Keratinocyte (primary cell): ENCODE measurements at regions not wholly inside any gene's neighbourhood (a gene's known extent, or its start where the extent isn't known, plus 50 kb on each side); places are given as distances from the start of the nearest gene placed in this dataset.
"Not testable (repeated sequence)": the region's sequence is repeated elsewhere in the genome, so short reads cannot be mapped to it uniquely, and the experiment has no call there.

ENCODE experiments used
- DNase-seq: peaks from one replicate; pipeline ENCODE4 v3.0.0-alpha.2; 2011; ENCODE audit warnings: low read depth, missing footprints, low spot score
- FAIRE-seq: peaks from 2 replicates; lab custom pipeline; 2011; peaks lifted over from hg19 to GRCh38; lab: Jason Lieb, UNC
- H2AFZ ChIP-seq: 2 replicates; pipeline ENCODE4 v1.6.0; 2012; ENCODE audit warnings: low read length, control low read depth, inconsistent platforms; ENCODE audit not compliant: control insufficient read depth
- H3K27ac ChIP-seq: 2 replicates; pipeline ENCODE4 v1.5.1; 2011; ENCODE audit warnings: low read length; ENCODE audit not compliant: control insufficient read depth, insufficient read depth
- H3K27me3 ChIP-seq: 3 replicates; pipeline ENCODE4 v1.6.0; 2011; ENCODE audit warnings: low read length; ENCODE audit not compliant: control insufficient read depth, insufficient read depth; ENCODE audit errors: extremely low read depth
- H3K36me3 ChIP-seq, 2 experiments: 2 replicates in 1 of 2; 3 replicates in 1 of 2; pipeline ENCODE4 v1.5.1; 2011; ENCODE audit warnings: low read length in 2 of 2, mild to moderate bottlenecking in 1 of 2; ENCODE audit not compliant: control insufficient read depth in 2 of 2, insufficient read depth in 2 of 2; ENCODE audit errors: extremely low read depth in 1 of 2
- H3K4me1 ChIP-seq: 3 replicates; pipeline ENCODE4 v1.5.1; 2011; ENCODE audit warnings: low read length; ENCODE audit not compliant: control insufficient read depth, insufficient read depth; ENCODE audit errors: extremely low read depth
- H3K4me2 ChIP-seq: 3 replicates; pipeline ENCODE4 v1.6.0; 2011; ENCODE audit warnings: low read depth, low read length; ENCODE audit not compliant: control insufficient read depth, insufficient read depth; ENCODE audit errors: extremely low read depth
- H3K4me3 ChIP-seq, 3 experiments: fragments of 200-600 bp in 1 of 3; sonication (generic) in 1 of 3; 2 replicates in 2 of 3; 3 replicates in 1 of 3; pipeline ENCODE4 v1.5.1; 2011 to 2016; ENCODE audit warnings: low read length in 3 of 3, mild to moderate bottlenecking in 3 of 3, control low read depth in 2 of 3, inconsistent platforms in 1 of 3, low read depth in 1 of 3, mixed read lengths in 1 of 3, mixed run types in 1 of 3, moderate library complexity in 1 of 3; ENCODE audit not compliant: control insufficient read depth in 2 of 3, insufficient read depth in 2 of 3; ENCODE audit errors: extremely low read depth in 1 of 3
- H3K79me2 ChIP-seq: 2 replicates; pipeline ENCODE4 v1.6.0; 2012; ENCODE audit warnings: low read length; ENCODE audit not compliant: control insufficient read depth, insufficient read depth
- H3K9ac ChIP-seq: 3 replicates; pipeline ENCODE4 v1.6.0; 2011; ENCODE audit warnings: low read length; ENCODE audit not compliant: control insufficient read depth, insufficient read depth; ENCODE audit errors: extremely low read depth
- H3K9me1 ChIP-seq: 3 replicates; pipeline ENCODE4 v1.6.0; 2011; ENCODE audit warnings: low read length; ENCODE audit not compliant: control insufficient read depth, insufficient read depth; ENCODE audit errors: extremely low read depth
- H3K9me3 ChIP-seq: 2 replicates; pipeline ENCODE4 v1.5.1; 2012; ENCODE audit warnings: low read depth, low read length; ENCODE audit not compliant: control insufficient read depth
- H4K20me1 ChIP-seq: 3 replicates; pipeline ENCODE4 v1.6.0; 2011; ENCODE audit warnings: low read length; ENCODE audit not compliant: control insufficient read depth, insufficient read depth; ENCODE audit errors: extremely low read depth
- CTCF ChIP-seq, 3 experiments: IDR thresholded peaks in 1 of 3; conservative IDR thresholded peaks in 1 of 3; optimal IDR thresholded peaks in 1 of 3; 2 replicates in 2 of 3; 3 replicates in 1 of 3; pipeline versions ENCODE3 to v1.5.1; 2011; ENCODE audit warnings: low read length in 3 of 3, mild to moderate bottlenecking in 3 of 3, moderate library complexity in 2 of 3, control low read depth in 1 of 3, inconsistent platforms in 1 of 3; ENCODE audit not compliant: insufficient read depth in 2 of 3; ENCODE audit errors: extremely low read depth in 1 of 3
- EZH2 ChIP-seq: IDR thresholded peaks from one replicate; pipeline ENCODE4 v1.6.1; 2012; ENCODE audit warnings: inconsistent platforms, mild to moderate bottlenecking, low read length, moderate library complexity
- dilution Hi-C: fragments of 300-500 bp; cut with MboI; formaldehyde crosslinking; loops from one replicate; pipeline ENCODE4 v1.7.0; 2020; ENCODE audit warnings: low sequenced_read_pairs; ENCODE audit not compliant: extremely low pct_ligation_motif_present

- dilution Hi-C loops = no loop called here
- Histone ChIP-seq H3K27me3 (peaks cover 15% of the 10 kb centered on the region), H3K4me3 (no peak overlapping the region), H3K9me1 (no peaks in the 10 kb centered on the region), H3K27ac (no peak overlapping the region), H3K4me2 (no peak overlapping the region), H2AFZ (no peak overlapping the region), H3K36me3 (no peaks in the 10 kb centered on the region), H3K9me3 (no peaks in the 10 kb centered on the region), H3K4me1 (no peaks in the 10 kb centered on the region), H3K9ac (no peak overlapping the region), H4K20me1 (no peaks in the 10 kb centered on the region), H3K79me2 (no peaks in the 10 kb centered on the region)
- TF ChIP-seq EZH2 (no peak), CTCF (optimal IDR thresholded peaks at IDR 0.05 in 1 of 3, IDR thresholded peaks at IDR 0.05 in 1 of 3, conservative IDR thresholded peaks at IDR 0.05 in 1 of 3; ENCODE audit: extremely low read depth in 1 of 3, insufficient read depth in 2 of 3, low read length in 3 of 3) (no peak)
- no peak for FAIRE-seq
- no peak for DNase-seq
Measured at GRCh38 chr20:48489656-48490055, 338.1 kb downstream of the PREX1 start.

DNA sequence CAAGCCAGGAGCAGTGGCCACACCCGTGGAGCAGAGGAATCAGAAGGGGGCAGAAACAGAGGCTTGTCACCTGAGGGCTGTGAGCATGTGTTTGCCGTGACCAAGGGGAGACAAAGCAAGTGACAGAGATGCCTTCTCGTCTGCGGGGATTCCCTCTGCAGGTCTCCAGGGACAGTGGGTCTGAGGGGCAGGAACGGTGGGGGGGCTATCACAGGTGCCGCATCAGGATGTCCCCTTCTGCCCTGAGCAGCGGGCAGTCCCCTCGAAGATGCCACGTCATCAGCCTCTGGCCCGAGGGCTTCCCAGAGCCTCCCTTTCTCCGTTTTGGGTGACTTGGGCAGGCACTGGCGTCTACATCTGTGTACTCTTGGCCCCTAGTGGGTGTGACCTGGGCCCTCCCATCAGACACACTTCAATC is 338.7 kb downstream of the PREX1 start:
- Histone ChIP-seq H3K27ac (no peak overlapping the region), H3K9me3 (no peaks in the 10 kb centered on the region), H3K4me2 (no peak overlapping the region), H3K36me3 (no peaks in the 10 kb centered on the region), H3K9me1 (no peaks in the 10 kb centered on the region), H3K79me2 (no peaks in the 10 kb centered on the region), H3K27me3 (peaks cover 15% of the 10 kb centered on the region), H3K4me1 (no peaks in the 10 kb centered on the region), H3K4me3 (no peak overlapping the region), H4K20me1 (no peaks in the 10 kb centered on the region), H2AFZ (no peak overlapping the region), H3K9ac (no peak overlapping the region)
- DNase-seq (no peak), FAIRE-seq (no peak)
- dilution Hi-C loops = no loop called here
- TF ChIP-seq EZH2 = no peak
- no peak for TF ChIP-seq CTCF (optimal IDR thresholded peaks at IDR 0.05 in 1 of 3, IDR thresholded peaks at IDR 0.05 in 1 of 3, conservative IDR thresholded peaks at IDR 0.05 in 1 of 3; ENCODE audit: extremely low read depth in 1 of 3, insufficient read depth in 2 of 3, low read length in 3 of 3)

GRCh38 chr20:48488334-48489034 is 339.3 kb downstream of the PREX1 start:
- H2AFZ ChIP-seq, H3K36me3 ChIP-seq, H3K4me3 ChIP-seq, FAIRE-seq, H3K9me1 ChIP-seq, dilution Hi-C loops, H3K9me3 ChIP-seq, H3K9ac ChIP-seq, H3K79me2 ChIP-seq, H4K20me1 ChIP-seq, H3K27ac ChIP-seq, H3K4me2 ChIP-seq, DNase-seq, H3K4me1 ChIP-seq: not testable (repeated sequence)
- peaks cover 15% of the 10 kb centered on the region for H3K27me3 ChIP-seq
